HEK293 (cell line): ENCODE measurements at regions not wholly inside any gene's neighbourhood (a gene's known extent, or its start where the extent isn't known, plus 50 kb on each side); places are given as distances from the start of the nearest gene placed in this dataset.

Experiments used
- AEBP2 ChIP-seq: fragments of 450-650 bp; formaldehyde crosslinking; IDR thresholded peaks from 2 replicates; pipeline ENCODE4 v1.5.1; 2016; ENCODE audit warnings: missing biosample characterization, missing genetic modification characterization, borderline replicate concordance
- CTCF ChIP-seq: fragments of 450-650 bp; formaldehyde crosslinking; IDR thresholded peaks from 2 replicates; pipeline ENCODE4 v1.5.1; 2016; ENCODE audit warnings: missing biosample characterization, missing genetic modification characterization
- TCF7L2 ChIP-seq: IDR thresholded peaks from 2 replicates; pipeline ENCODE4 v1.6.1; 2011; ENCODE audit warnings: low read depth, mild to moderate bottlenecking, inconsistent platforms, low read length, moderate library complexity, borderline replicate concordance
- YY1 ChIP-seq: fragments of 450-650 bp; formaldehyde crosslinking; IDR thresholded peaks from 2 replicates; pipeline ENCODE4 v1.5.1; 2018; ENCODE audit warnings: missing biosample characterization, missing genetic modification characterization
- ZBTB44 ChIP-seq: fragments of 450-650 bp; IDR thresholded peaks from 2 replicates; pipeline ENCODE4 v1.5.1; 2018; ENCODE audit warnings: missing biosample characterization, mild to moderate bottlenecking, missing genetic modification characterization
- ZNF138 ChIP-seq: fragments of 450-650 bp; formaldehyde crosslinking; IDR thresholded peaks from 2 replicates; pipeline ENCODE4 v1.5.1; 2016; ENCODE audit warnings: missing biosample characterization, missing genetic modification characterization, borderline replicate concordance
- ZNF2 ChIP-seq: fragments of 450-650 bp; formaldehyde crosslinking; IDR thresholded peaks from 2 replicates; pipeline ENCODE4 v1.5.1; 2016; ENCODE audit warnings: missing biosample characterization, missing genetic modification characterization
- ZNF391 ChIP-seq: fragments of 450-650 bp; formaldehyde crosslinking; IDR thresholded peaks from 2 replicates; pipeline ENCODE4 v1.5.1; 2016; ENCODE audit warnings: low read depth, missing biosample characterization, missing genetic modification characterization, borderline replicate concordance
- ZNF513 ChIP-seq: fragments of 450-650 bp; IDR thresholded peaks from 2 replicates; pipeline ENCODE4 v1.5.1; 2018; ENCODE audit warnings: missing biosample characterization, missing genetic modification characterization
- ZNF600 ChIP-seq: fragments of 450-650 bp; formaldehyde crosslinking; IDR thresholded peaks from 2 replicates; pipeline ENCODE4 v1.5.1; 2016; ENCODE audit warnings: missing biosample characterization, missing genetic modification characterization
- ZNF623 ChIP-seq: fragments of 450-650 bp; formaldehyde crosslinking; IDR thresholded peaks from 2 replicates; pipeline ENCODE4 v1.5.1; 2016; ENCODE audit warnings: missing biosample characterization, missing genetic modification characterization
- ZNF76 ChIP-seq: fragments of 450-650 bp; formaldehyde crosslinking; IDR thresholded peaks from 2 replicates; pipeline ENCODE4; 2016; ENCODE audit warnings: low read depth, missing biosample characterization, missing genetic modification characterization, borderline replicate concordance
- ZNF785 ChIP-seq: fragments of 450-650 bp; formaldehyde crosslinking; IDR thresholded peaks from 2 replicates; pipeline ENCODE4 v1.5.1; 2016; ENCODE audit warnings: missing biosample characterization, missing genetic modification characterization
- ZNF791 ChIP-seq: fragments of 450-650 bp; formaldehyde crosslinking; IDR thresholded peaks from 2 replicates; pipeline ENCODE4 v1.5.1; 2016; ENCODE audit warnings: missing biosample characterization, missing genetic modification characterization

- TF ChIP-seq TCF7L2, result no peak
- TF ChIP-seq ZNF138 (tag by site-specific recombination), result no peak
- TF ChIP-seq ZNF2 (tag by site-specific recombination), result no peak
- no peak for TF ChIP-seq AEBP2 (tag by site-specific recombination)
- no peak for TF ChIP-seq ZNF785 (tag by site-specific recombination)
- no peak for TF ChIP-seq YY1 (tag by site-specific recombination)
- no peak for TF ChIP-seq CTCF
- no peak for TF ChIP-seq ZBTB44 (tag by site-specific recombination)
- TF ChIP-seq ZNF391, result no peak
- no peak for TF ChIP-seq ZNF791 (tag by site-specific recombination)
- TF ChIP-seq ZNF623 (tag by site-specific recombination), result no peak
- TF ChIP-seq ZNF600, result no peak
- TF ChIP-seq ZNF513, result no peak
- no peak for TF ChIP-seq ZNF76 (tag by site-specific recombination)
Observed at GRCh38 chr5:112049738-112050137, 292.7 kb upstream of the NREP start.
